SK-N-SH treated with all-trans-retinoic acid at 6 μM for 48 hours (cell line): ENCODE measurements at regions not wholly inside any gene's neighbourhood (a gene's known extent, or its start where the extent isn't known, plus 50 kb on each side); places are given as distances from the start of the nearest gene placed in this dataset.

ENCODE experiments used
- ATAC-seq: fragments of 200-7000 bp; cut with Tn5 transposase; 3 replicates; pipeline ENCODE4 v1.9.1; 2020; ENCODE audit warnings: mild to moderate bottlenecking, moderate library complexity
- ARNTL ChIP-seq: fragments of 450-650 bp; formaldehyde crosslinking; IDR thresholded peaks from 2 replicates; pipeline ENCODE4 v1.5.0; 2020; ENCODE audit warnings: low read depth, mild to moderate bottlenecking, moderate library complexity, borderline replicate concordance
- BACH2 ChIP-seq: fragments of 250-450 bp; sonication (Bioruptor Pico); IDR thresholded peaks from 2 replicates; pipeline ENCODE4 v1.9.0; 2021; ENCODE audit warnings: mild to moderate bottlenecking, borderline replicate concordance
- CSDC2 ChIP-seq: fragments of 250-450 bp; sonication (Bioruptor Pico); IDR thresholded peaks from 2 replicates; pipeline ENCODE4 v1.5.0; 2020; ENCODE audit warnings: mild to moderate bottlenecking, moderate library complexity
- ESRRG ChIP-seq: fragments of 250-450 bp; sonication (Bioruptor Pico); IDR thresholded peaks from 2 replicates; pipeline ENCODE4 v1.6.1; 2021; ENCODE audit warnings: mild to moderate bottlenecking
- ISL1 ChIP-seq: fragments of 250-450 bp; sonication (Bioruptor Pico); IDR thresholded peaks from 2 replicates; pipeline ENCODE4 v2.1.2; 2022; ENCODE audit warnings: mild to moderate bottlenecking, moderate library complexity
- OSR1 ChIP-seq: fragments of 250-450 bp; sonication (Bioruptor Pico); IDR thresholded peaks from 2 replicates; pipeline ENCODE4 v1.8.0; 2022; ENCODE audit warnings: moderate library complexity, mild to moderate bottlenecking, inconsistent platforms
- PPARA ChIP-seq: fragments of 250-450 bp; sonication (Bioruptor Pico); IDR thresholded peaks from 2 replicates; pipeline ENCODE4 v1.5.0; 2020; ENCODE audit warnings: mild to moderate bottlenecking, borderline replicate concordance
- RARB ChIP-seq: fragments of 250-450 bp; sonication (Bioruptor Pico); IDR thresholded peaks from 2 replicates; pipeline ENCODE4 v1.8.0; 2021; ENCODE audit warnings: mild to moderate bottlenecking, moderate library complexity
- SNAI2 ChIP-seq: fragments of 250-450 bp; sonication (Bioruptor Pico); IDR thresholded peaks from 2 replicates; pipeline ENCODE4 v1.5.0; 2020; ENCODE audit warnings: mild to moderate bottlenecking, moderate library complexity
- TCF4 ChIP-seq: fragments of 250-450 bp; sonication (Bioruptor Pico); IDR thresholded peaks from 2 replicates; pipeline ENCODE4 v1.8.0; 2021; ENCODE audit warnings: mild to moderate bottlenecking, moderate library complexity, borderline replicate concordance
- TOX ChIP-seq: fragments of 250-450 bp; sonication (Bioruptor Pico); IDR thresholded peaks from 2 replicates; pipeline ENCODE4 v1.8.0; 2021; ENCODE audit warnings: mild to moderate bottlenecking, moderate library complexity, borderline replicate concordance
- ZC3H10 ChIP-seq: fragments of 250-450 bp; sonication (Bioruptor Pico); IDR thresholded peaks from 2 replicates; pipeline ENCODE4 v1.5.1; 2021; ENCODE audit warnings: mild to moderate bottlenecking, moderate library complexity
- ZFP3 ChIP-seq: fragments of 250-450 bp; sonication (Bioruptor Pico); IDR thresholded peaks from 2 replicates; pipeline ENCODE4 v1.5.0; 2020; ENCODE audit warnings: mild to moderate bottlenecking, moderate library complexity
- ZFP30 ChIP-seq: fragments of 450-650 bp; formaldehyde crosslinking; IDR thresholded peaks from 2 replicates; pipeline ENCODE4 v1.5.0; 2022; ENCODE audit warnings: mild to moderate bottlenecking, moderate library complexity
- ZNF565 ChIP-seq: fragments of 450-650 bp; formaldehyde crosslinking; conservative IDR thresholded peaks from 2 replicates; pipeline ENCODE4 v1.5.0; 2020; ENCODE audit warnings: low read depth, mild to moderate bottlenecking, moderate library complexity
- ZNF70 ChIP-seq: fragments of 450-650 bp; formaldehyde crosslinking; IDR thresholded peaks from 2 replicates; pipeline ENCODE4 v1.5.0; 2020; ENCODE audit warnings: mild to moderate bottlenecking, moderate library complexity
- TF ChIP-seq, protein P1 (sequence below): fragments of 250-450 bp; sonication (Bioruptor Pico); IDR thresholded peaks from 2 replicates; pipeline ENCODE4 v1.5.1; 2020; ENCODE audit warnings: low read depth, mild to moderate bottlenecking, moderate library complexity
- TF ChIP-seq, protein P2 (sequence below): fragments of 250-450 bp; sonication (Bioruptor Pico); IDR thresholded peaks from 2 replicates; pipeline ENCODE4 v1.5.0; 2020; ENCODE audit warnings: mild to moderate bottlenecking, moderate library complexity
- TF ChIP-seq, protein P3 (sequence below): fragments of 250-450 bp; sonication (Bioruptor Pico); IDR thresholded peaks from 2 replicates; pipeline ENCODE4 v1.5.1; 2021; ENCODE audit warnings: mild to moderate bottlenecking, moderate library complexity
- TF ChIP-seq, protein P4 (sequence below): fragments of 250-450 bp; sonication (Bioruptor Pico); IDR thresholded peaks from 2 replicates; pipeline ENCODE4 v1.8.0; 2021; ENCODE audit warnings: low read depth, mild to moderate bottlenecking, moderate library complexity, borderline replicate concordance
- TF ChIP-seq, protein P5 (sequence below): fragments of 250-450 bp; sonication (Bioruptor Pico); IDR thresholded peaks from 2 replicates; pipeline ENCODE4 v1.8.0; 2020; ENCODE audit warnings: mild to moderate bottlenecking, moderate library complexity, borderline replicate concordance

DNA sequence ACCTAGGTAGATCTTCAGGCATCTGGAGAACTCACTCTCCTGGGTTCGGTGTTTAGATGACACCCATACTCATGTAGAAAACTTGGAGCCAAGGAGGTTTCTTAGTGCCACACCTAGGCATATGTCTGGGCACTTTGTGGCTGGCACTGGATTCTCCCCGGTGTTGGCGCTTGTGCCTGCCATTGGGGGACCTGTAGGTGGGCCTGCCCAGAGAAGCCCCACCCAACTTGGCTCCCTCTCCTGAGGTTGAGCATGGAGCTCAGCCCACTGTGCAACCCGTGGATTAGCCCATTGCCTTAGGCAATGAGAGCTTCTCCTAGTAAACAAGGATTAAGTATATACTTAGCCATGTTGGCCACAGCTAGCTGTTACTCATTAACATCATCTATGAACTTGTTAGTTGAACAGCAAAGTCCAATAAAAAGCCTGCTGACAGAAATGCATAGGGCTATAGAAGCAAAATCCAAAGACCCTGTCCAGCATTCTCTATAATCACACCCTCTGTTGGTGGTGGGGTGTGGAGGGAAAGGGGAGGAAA lies 335.5 kb upstream of the CHORDC1 start:
- no peak for ATAC-seq
- TF ChIP-seq BACH2 (no peak), TCF4 (CRISPR knock-in tag) (no peak), ISL1 (CRISPR knock-in tag) (no peak), ZFP30 (CRISPR knock-in tag) (no peak), ZFP3 (no peak), OSR1 (CRISPR knock-in tag) (no peak)
- TF ChIP-seq, protein P1, sequence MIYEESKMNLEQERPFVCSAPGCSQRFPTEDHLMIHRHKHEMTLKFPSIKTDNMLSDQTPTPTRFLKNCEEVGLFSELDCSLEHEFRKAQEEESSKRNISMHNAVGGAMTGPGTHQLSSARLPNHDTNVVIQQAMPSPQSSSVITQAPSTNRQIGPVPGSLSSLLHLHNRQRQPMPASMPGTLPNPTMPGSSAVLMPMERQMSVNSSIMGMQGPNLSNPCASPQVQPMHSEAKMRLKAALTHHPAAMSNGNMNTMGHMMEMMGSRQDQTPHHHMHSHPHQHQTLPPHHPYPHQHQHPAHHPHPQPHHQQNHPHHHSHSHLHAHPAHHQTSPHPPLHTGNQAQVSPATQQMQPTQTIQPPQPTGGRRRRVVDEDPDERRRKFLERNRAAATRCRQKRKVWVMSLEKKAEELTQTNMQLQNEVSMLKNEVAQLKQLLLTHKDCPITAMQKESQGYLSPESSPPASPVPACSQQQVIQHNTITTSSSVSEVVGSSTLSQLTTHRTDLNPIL (CRISPR knock-in tag) = no peak
- TF ChIP-seq, all 23 proteins: peak for 0

DNA sequence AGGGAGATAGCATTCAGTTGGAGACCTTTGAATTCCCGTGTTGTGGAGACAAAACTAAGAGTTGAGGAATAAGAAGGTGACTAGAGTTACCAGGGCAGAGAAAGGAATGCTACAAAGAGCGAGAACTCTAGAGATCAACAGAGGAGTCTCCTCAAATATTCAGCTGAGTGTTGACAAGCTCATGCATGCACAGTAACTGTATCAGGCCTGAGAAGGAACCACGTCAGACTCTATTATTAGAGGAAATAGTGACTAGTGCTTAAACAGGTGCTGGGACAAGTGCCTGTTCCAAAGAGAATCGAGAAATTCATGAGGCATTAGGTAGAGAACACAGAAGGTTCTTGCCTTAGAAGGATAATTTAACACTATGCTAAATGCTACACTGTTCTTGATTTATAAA lies 333.8 kb upstream of the CHORDC1 start:
- TF ChIP-seq, protein P2, sequence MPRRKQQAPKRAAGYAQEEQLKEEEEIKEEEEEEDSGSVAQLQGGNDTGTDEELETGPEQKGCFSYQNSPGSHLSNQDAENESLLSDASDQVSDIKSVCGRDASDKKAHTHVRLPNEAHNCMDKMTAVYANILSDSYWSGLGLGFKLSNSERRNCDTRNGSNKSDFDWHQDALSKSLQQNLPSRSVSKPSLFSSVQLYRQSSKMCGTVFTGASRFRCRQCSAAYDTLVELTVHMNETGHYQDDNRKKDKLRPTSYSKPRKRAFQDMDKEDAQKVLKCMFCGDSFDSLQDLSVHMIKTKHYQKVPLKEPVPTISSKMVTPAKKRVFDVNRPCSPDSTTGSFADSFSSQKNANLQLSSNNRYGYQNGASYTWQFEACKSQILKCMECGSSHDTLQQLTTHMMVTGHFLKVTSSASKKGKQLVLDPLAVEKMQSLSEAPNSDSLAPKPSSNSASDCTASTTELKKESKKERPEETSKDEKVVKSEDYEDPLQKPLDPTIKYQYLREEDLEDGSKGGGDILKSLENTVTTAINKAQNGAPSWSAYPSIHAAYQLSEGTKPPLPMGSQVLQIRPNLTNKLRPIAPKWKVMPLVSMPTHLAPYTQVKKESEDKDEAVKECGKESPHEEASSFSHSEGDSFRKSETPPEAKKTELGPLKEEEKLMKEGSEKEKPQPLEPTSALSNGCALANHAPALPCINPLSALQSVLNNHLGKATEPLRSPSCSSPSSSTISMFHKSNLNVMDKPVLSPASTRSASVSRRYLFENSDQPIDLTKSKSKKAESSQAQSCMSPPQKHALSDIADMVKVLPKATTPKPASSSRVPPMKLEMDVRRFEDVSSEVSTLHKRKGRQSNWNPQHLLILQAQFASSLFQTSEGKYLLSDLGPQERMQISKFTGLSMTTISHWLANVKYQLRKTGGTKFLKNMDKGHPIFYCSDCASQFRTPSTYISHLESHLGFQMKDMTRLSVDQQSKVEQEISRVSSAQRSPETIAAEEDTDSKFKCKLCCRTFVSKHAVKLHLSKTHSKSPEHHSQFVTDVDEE (CRISPR knock-in tag) = no peak
- TF ChIP-seq CSDC2 (CRISPR knock-in tag) (no peak), OSR1 (CRISPR knock-in tag) (no peak), TOX (no peak), ZNF70 (CRISPR knock-in tag) (no peak), BACH2 (no peak), ZNF565 (no peak), RARB (CRISPR knock-in tag) (no peak), ZFP3 (no peak), ARNTL (CRISPR knock-in tag) (no peak), ZFP30 (CRISPR knock-in tag) (no peak)
- TF ChIP-seq, protein P3, sequence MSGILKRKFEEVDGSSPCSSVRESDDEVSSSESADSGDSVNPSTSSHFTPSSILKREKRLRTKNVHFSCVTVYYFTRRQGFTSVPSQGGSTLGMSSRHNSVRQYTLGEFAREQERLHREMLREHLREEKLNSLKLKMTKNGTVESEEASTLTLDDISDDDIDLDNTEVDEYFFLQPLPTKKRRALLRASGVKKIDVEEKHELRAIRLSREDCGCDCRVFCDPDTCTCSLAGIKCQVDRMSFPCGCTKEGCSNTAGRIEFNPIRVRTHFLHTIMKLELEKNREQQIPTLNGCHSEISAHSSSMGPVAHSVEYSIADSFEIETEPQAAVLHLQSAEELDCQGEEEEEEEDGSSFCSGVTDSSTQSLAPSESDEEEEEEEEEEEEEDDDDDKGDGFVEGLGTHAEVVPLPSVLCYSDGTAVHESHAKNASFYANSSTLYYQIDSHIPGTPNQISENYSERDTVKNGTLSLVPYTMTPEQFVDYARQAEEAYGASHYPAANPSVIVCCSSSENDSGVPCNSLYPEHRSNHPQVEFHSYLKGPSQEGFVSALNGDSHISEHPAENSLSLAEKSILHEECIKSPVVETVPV (CRISPR knock-in tag) = no peak
- TF ChIP-seq, protein P4, sequence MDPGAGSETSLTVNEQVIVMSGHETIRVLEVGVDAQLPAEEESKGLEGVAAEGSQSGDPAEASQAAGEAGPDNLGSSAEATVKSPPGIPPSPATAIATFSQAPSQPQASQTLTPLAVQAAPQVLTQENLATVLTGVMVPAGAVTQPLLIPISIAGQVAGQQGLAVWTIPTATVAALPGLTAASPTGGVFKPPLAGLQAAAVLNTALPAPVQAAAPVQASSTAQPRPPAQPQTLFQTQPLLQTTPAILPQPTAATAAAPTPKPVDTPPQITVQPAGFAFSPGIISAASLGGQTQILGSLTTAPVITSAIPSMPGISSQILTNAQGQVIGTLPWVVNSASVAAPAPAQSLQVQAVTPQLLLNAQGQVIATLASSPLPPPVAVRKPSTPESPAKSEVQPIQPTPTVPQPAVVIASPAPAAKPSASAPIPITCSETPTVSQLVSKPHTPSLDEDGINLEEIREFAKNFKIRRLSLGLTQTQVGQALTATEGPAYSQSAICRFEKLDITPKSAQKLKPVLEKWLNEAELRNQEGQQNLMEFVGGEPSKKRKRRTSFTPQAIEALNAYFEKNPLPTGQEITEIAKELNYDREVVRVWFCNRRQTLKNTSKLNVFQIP (CRISPR knock-in tag) = no peak
- TF ChIP-seq, protein P1 (CRISPR knock-in tag) = no peak
- ATAC-seq = no peak

DNA sequence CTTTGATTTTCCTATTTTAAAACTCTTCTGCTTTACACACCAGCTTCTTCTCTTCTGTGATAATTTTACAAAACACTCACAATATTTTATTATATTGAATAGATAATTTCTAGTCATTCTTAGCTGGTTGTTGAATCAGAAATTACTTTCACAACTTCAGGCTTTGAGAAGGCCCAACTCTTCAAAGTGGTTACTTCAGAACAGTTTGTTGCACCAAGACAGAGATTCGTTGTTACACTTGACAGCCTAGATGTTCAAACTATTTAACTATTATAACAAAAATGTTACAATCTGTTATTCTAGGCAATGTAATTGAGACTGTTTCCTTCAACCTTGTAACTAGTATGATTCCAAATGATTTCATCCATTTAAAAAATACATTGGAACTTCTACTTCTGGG lies 333.2 kb upstream of the CHORDC1 start:
- no peak for ATAC-seq
- TF ChIP-seq, protein P1 (CRISPR knock-in tag) = no peak
- TF ChIP-seq TOX (no peak), BACH2 (no peak), CSDC2 (CRISPR knock-in tag) (no peak), ZC3H10 (no peak), ESRRG (CRISPR knock-in tag) (no peak), SNAI2 (no peak), TCF4 (CRISPR knock-in tag) (no peak), PPARA (CRISPR knock-in tag) (no peak), ISL1 (CRISPR knock-in tag) (no peak)
- TF ChIP-seq, protein P2 (CRISPR knock-in tag) = no peak
- TF ChIP-seq, protein P5, sequence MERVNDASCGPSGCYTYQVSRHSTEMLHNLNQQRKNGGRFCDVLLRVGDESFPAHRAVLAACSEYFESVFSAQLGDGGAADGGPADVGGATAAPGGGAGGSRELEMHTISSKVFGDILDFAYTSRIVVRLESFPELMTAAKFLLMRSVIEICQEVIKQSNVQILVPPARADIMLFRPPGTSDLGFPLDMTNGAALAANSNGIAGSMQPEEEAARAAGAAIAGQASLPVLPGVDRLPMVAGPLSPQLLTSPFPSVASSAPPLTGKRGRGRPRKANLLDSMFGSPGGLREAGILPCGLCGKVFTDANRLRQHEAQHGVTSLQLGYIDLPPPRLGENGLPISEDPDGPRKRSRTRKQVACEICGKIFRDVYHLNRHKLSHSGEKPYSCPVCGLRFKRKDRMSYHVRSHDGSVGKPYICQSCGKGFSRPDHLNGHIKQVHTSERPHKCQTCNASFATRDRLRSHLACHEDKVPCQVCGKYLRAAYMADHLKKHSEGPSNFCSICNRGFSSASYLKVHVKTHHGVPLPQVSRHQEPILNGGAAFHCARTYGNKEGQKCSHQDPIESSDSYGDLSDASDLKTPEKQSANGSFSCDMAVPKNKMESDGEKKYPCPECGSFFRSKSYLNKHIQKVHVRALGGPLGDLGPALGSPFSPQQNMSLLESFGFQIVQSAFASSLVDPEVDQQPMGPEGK (CRISPR knock-in tag) = no peak
